ENCODE measurements at regions not wholly inside any gene's neighbourhood (a gene's known extent, or its start where the extent isn't known, plus 50 kb on each side); places are given as distances from the start of the nearest gene placed in this dataset.
A peak's percentile ranks its signal among the peaks of the same experiment; 100 is the strongest.
"Not testable (repeated sequence)": the region's sequence is repeated elsewhere in the genome, so short reads cannot be mapped to it uniquely, and the experiment has no call there.

DNA sequence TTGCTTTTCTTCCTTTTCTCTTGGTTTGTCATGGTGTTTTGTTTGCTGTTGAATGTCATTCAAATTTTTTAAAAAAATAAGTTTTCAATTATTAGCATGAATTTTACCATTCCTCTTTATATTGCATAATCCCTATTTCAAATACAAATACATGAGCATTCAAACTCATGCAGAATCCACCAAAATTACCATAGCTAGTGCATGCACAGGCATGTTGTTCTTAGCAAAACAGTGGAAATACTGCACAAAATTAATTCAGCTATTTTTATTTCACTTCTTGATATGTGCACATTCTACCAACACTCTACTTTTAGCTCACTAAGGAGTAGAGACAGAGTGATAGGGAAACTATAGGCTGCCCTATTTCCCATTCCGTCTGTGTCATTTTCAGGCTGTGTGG lies 670.1 kb upstream of the LRRN3 start:
- DNase-seq: no peak

DNA sequence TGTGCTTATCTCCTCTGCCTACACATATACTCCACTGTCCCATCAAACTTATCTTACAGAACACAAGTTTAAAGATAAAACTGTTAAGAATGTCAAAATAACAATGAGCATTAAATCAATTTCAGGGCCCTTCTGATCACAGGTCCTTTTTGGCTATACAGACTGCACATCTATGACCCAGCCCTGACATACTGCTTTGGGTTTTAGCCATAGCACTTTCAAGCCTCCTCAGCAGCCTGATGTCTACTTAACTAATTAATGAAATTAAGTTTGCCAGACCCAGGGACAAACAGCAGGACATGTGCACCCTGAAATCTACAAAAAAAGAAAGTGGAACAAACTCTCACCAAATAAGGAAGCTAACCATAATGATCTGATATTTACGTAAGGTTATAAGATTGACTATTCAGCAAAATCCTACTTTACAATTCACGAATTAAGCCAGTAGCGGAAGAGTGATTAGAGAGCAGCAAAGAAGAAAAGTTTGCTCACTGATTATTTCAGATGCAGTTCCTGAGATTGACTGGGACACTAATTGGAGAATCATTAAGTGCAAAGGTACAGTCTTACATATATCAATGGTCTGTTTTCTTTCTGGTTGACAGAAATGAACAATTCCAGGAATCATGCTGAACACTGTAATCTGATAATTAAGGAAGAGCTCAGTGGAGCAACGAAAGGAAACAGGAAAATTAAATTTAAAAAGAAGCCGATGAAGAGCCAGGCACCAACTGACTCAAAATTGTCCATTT lies 669.3 kb upstream of the LRRN3 start:
- no peak for DNase-seq

DNA sequence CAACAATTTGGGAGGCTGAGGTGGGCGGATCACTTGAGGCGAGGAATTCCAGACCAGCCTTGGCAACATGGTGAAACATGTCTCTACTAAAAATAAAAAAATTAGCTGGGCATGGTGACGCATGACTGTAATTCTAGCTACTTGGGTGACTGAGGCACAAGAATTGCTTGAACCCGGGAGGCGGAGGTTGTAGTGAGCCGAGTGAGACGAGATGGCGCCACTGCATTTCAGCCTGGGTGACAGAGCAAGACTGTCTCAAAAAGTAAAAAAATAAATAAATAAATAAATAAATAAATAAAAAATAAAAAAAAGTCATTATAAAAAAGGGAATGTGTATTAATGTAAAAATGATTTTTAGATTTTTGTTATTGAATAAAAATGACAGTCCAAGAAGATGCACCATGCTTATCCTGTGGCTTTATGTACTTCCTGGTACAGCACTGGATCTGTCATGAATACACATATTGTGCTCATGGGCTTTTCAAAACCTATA lies 658.8 kb upstream of the LRRN3 start:
- no peak for DNase-seq

DNA sequence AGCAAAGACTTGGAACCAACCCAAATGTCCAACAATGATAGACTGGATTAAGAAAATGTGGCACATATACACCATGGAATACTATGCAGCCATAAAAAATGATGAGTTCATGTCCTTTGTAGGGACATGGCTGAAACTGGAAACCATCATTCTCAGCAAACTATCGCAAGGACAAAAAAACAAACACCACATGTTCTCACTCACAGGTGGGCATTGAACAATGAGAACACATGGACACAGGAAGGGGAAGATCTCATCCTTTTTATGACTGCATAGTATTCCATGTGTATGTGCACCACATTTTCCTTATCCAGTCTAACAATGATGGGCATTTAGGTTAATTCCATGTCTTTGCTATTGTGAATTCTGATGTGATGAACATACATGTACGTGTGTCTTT lies 652.0 kb upstream of the LRRN3 start:
- DNase-seq: not testable (repeated sequence)

DNA sequence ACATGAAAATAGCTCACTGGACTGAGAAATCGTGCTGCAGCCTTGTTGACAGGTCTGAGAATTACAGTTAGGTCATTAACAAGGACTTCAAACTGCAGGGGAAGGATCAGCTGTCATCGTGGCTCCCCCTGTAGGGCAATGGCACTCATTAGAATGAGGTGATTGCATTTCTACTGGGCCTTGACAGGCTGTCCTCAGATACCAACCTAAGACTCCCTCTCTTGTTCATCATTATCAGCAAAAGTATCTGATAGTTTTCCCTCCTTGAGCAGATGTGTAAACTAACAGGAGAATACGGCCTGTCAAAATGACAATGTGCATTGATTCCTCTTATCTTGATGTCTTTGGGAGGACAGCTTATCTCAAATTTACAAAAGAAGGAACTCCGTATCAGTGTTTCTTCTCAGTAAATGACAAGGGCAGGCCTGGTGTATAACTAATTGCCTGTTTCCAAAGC lies 648.5 kb upstream of the LRRN3 start:
- peak; percentile 21 to 34 for DNase-seq

DNA sequence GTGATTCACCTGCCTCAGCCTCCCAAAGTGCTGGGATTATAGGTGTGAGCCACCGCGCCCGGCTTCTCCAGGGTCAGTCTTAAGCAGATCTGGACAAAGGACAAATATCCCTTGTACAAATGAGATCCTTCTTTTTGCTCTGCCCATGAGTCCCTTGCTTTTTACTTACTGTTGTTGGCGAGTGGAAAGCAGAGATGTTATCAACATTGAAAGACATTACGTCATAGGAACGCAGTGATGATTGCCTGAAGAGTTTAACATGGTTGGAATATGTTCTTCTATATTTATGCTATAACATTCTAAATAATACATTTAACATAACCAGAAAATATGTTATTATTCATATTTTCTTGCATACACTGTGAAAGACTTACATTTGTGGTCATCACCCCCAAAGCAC lies 644.3 kb upstream of the LRRN3 start:
- DNase-seq: no peak

DNA sequence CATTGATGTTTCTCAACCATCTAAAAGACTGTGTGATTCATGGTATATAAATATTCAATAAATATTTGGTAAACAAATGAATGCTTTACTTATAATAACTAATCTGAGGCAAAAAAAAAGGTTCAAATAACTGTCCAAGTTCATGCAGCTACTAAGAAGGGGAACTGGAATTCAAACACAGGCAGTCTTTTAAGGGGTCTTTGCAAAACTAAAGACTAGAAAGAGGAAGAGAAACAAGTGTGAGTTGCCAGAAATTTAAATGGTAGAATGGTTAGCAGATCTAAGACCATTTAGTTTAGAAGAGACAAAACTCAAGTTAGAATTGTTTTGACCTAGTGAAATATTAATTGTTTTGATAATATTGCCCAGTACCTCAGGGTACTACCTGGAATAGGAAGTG lies 642.0 kb upstream of the LRRN3 start:
- DNase-seq: no peak

DNA sequence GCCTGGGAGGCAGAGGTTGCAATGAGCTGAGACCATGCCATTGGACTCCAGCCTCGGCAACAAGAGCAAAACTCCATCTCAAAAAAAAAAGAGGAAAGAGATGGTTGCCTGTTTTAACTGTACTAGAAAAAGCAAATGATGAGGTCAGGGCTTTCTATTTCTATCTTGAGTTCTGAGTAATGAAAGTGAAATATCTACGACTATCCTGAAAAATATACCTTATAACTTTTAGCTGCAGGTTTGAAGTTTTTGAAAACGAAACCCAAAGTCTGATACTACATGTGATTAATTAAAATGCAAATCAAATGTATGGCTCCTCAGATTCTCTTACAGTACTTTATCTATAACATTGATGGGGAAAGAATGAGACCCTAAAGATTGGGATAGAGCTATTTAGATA lies 636.2 kb upstream of the LRRN3 start:
- DNase-seq: no peak

DNA sequence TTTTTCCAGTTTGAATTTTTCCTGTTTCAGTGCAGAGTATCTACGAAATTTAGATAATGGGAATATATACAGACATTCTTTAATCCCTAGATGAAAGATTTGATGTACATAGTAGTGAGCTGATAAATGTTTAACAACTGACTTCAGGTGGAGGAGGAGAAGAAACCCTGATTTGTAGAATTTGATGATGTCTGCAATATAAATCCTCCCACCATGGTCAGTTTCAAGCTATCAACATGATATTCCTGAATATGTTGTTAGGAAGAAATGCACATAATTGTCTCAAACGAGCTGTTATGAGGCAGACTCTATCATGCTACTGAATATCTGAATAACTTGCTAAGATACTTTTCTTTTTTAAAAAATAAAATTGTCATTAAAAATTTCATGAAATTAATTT lies 629.3 kb upstream of the LRRN3 start:
- no peak for DNase-seq

DNA sequence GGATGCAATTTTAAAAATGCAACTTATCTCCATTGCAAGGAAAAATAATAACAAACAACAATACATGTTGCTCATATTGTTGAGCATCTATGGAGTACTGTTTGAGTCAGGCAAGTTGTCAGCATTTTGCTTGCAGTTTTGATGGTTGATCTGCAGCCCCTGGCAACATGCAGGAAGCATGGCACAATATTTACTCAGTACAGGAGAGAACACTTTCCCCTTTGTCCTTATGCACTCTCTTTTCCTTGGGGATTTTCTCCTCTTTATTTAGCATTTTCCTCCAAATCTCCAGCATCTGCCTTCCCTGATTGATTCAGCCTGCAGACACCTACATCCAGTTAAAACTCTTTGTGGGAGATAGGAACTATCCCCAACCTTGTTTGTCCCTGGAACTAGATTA lies 620.5 kb upstream of the LRRN3 start:
- no peak for DNase-seq

DNA sequence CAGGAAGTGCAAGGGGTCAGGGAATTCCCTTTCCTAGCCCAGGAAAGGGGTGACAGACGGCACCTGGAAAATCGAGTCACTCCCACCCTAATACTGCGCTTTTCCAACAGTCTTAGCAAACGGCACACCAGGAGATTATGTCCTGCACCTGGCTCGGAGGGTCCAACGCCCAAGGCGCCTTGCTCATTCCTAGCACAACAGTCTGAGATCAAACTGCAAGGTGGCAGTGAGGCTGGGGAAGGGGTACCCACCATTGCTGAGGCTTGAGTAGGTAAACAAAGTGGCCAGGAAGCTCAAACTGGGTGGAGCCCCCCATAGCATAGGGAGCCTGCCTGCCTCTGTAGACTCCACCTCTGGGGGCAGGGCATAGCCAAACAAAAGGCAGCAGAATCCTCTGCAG lies 618.5 kb upstream of the LRRN3 start:
- DNase-seq: not testable (repeated sequence)

DNA sequence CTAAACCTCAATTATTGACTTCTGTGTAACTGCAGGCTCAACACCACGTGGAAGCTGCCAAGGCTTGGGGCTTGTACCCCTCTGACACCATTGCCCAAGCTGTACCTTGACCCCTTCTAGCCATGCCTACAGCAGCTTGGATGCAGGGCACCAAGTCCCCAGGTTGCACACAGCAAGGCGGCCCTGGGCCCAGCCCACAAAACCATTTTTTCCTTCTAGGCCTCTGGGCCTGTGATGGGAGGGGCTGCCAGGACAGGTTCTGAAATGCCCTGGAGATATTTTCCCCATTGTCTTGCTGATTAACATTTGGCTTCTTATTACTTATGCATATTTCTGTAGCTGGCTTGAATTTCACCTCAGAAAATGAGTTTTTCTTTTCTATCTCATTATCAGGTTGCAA lies 610.0 kb upstream of the LRRN3 start:
- DNase-seq: no peak

DNA sequence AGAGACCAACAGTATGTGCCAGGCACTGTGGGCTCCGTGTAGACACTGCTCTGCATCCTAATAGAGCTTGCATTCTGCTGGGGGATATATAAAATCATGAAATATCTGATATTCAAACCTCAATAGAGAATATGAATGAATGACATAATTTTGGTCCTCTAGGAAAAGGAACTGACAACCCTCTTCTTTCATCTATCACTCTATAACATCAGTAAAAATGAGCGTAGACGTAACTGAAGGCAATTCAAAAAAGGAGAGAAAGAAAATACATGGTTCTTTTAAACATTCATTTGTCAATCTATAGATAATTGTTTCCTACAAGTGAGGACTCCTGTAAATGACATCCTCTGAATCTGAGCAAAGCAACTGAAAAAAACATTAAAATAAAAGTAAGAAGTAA lies 607.4 kb upstream of the LRRN3 start:
- DNase-seq: no peak

DNA sequence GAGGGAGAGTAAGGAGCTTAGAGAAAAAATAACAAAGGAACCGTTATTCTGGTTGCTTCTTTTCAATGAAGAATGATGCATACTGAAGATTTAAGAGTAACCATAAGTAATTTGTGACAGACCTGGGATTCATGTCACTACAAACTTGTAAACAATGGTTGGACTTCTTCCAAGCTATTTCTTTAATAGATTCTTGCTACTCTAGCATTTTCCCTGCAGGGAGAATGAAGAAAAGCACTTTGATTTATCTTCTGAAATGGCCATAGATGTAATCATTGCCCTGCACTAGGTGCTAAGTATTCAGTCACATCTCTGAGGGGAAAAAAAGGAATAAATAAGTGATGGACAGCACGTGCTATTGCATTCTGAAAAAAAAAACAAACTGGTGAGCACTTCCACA lies 606.6 kb upstream of the LRRN3 start:
- DNase-seq: no peak

DNA sequence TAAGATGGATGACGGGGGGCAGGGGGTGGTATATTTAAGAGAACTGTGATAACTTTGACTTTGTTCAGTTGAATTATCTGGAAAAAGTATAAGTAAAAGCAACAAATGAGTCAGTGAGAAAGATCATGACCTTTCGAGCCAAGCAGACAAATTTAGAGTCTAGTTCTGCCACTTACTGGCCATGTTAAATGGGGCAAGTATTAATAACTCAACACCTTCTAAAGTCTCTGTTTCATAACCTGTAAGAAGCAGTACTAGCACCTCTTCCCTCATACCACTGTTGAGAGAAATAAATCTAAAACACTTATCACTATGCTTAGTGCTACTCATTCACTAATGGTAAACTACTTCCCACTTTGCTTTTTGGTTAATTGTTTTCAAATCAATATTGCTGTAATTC lies 604.4 kb upstream of the LRRN3 start:
- DNase-seq: no peak

DNA sequence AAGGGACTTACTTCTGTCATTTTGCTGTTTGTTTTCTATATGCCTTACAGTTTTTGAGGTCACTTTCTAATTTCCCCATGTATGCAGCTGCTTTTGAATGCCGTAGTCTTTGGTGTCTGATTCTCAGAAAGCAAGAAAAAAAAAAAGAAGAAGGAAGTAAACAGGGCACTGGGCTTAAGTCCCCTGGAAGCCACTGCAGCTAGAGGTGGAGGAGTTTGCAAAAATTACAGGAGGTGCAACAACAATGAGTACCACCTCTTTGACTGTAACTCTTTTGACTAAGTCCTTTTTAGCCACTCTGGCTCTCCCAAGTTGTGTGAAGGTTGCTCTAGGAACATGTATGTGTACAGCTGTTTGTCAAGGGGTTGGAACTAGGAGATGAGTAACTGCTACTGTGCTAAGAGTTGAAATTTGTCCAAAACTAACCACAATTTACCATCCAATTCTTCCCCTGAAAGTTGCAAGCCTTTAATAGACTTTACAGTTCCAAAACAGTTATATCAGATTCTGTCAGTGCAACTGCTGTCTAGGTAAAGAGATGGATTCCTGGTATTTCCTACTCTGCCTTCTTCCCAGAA lies 588.0 kb upstream of the LRRN3 start:
- no peak for DNase-seq

DNA sequence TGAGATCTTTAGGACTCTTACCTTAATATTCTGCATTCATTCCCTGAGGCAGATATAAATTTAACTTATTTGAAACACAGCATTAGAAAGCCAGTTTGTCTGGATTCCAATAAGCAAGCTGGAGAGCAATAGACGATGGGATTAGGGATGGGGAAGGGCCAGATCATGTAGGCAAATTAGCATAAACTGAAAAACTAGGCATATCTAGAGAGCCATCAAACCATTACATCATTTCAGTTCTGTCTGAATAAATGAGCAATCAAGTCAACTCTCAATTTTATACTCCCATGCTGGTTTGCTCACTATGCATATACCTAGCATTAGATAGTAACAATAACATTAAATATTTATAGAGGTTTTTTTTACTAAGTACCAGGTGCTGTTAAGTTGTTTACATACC lies 583.6 kb upstream of the LRRN3 start:
- DNase-seq: no peak

DNA sequence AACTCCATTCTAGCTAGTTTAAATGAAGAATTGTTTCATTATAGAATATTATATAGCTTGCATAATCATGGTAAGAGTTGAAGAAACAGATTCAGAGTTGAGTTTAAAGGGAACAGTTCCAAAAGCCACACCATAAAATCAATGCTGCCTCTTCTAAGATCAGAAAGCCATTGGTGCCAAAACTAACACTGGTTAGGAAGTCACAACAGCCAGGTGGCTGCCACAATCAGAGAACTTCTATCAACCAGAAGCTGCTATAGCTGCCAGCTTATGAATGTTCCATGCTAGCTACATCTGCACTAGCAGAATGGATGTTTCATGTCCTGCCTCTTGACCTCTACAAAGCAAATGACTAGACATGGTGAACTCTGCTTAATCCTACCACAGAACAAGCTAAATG lies 583.1 kb upstream of the LRRN3 start:
- no peak for DNase-seq

DNA sequence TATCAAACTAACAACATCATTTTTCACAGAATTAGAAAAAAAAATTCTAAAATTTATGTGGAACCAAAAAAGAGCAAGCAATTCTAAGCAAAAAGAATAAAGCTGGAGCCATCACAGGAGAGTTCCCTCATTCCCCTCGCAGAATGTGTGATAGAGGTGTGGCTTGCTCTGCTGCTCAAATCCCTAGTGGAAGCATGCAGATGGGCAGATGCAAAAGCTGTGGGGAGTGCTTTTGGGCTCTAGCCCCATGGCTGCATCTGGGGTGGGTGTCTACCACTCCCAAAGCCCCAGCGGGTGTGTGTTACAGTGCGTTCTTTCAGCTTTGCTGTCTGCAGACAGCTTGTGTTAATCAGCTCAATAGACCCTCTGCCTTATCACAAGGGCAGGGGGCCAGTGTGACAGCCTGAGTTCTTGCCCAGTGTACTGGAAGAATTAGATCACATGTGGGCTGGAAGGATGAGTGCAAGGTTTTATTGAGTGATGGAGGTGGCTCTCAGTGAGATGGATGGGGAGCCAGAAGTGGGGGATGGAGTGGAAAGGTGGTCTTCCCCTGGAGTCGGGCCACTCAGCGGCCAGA lies 575.9 kb upstream of the LRRN3 start:
- DNase-seq: not testable (repeated sequence)

DNA sequence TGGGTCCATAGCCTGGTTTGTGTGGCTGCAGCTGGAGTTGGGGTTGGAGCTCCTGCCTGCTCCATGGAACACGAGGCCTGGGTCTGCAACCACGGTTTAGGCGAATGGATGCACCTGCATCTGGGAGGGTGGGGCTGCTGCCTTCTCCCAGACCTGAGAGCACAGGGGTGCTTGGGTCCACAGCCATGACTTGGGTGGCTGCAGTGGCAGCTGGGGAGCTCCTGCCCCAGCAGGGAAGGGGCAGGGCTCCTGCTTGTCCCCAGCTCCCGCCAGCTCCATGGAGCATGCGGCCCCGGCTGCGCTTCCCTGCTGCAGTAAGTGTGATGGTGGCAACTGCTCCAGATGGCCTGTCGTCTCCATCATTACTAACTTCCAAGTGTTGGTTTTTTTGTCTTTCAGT lies 571.1 kb upstream of the LRRN3 start:
- DNase-seq: no peak

DNA sequence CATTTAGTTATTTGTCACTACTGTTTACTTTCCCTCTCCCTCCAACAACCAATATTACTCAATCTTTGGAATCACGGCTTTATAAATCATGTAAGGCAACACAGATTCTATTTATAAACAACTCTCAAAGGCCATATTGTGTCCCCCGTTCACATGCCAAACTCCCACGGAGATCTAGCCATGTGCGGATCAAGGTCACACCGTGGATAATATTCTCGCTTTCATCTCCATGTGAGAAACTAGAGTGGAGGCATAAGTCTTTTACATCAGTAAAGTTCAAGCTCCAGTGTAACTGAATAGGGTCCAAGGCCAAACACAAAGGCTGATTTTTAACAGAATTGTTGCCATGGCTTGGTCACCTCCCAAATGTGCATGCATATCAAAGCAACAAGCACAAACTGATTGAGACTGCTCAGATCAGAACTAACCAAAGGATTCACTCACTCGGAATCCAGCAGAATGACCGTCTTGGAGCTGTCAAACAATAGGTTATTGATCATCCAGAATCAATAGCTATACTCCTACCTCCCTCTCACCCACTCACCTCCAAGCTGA lies 569.5 kb upstream of the LRRN3 start:
- no peak for DNase-seq

DNA sequence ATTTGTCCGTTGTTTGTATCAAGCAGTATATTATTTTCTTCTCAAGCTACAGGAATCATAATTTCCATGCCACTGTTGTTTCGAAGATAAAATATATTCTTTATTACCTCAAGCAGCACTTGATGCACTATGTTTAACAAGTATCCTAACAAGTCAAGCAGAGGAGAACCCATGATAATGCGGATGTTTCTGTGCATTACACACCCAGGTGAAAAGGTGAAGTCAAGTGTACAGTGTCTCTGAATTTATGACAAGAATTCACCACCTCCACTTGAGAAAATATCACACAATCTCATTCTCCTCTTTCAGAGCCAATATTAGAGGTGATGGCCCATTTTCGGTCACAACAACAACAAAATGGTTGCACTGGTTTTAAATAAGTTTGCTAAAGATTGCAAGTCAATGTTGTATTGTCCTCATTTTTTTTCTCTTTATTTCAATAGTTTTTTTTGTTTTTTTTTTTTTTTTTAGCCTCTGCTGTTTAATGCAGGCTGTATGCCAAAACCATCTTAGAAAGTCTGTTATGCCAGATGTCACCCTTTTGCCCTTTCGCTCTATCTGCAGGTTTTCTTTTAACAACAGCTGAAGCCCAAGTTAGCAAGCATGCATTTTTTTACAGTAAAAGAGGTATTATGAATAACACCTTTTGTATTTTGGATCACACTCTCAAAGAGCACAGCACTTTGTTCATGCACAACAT lies 568.7 kb upstream of the LRRN3 start:
- no peak for DNase-seq

DNA sequence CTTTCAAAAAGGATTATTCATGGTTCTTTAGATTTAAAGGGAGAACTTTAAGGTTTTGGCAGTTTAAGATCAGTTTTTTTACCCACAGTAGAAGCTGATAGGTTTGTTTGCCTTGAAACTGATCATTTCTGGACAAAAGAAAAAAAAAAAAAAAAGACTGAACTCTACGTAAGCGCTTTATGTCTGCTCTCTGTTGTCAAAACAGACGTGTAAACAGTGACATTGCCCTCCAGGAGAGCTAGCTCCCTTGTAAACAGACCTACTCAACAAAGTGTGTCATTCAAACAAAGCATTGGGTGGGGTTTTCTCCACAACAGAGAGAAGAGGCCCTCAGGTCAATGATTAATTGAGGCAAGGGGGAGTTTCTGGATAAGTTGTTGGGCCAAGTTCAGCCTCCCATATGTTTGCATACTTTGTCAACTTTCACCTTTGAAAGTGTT lies 568.1 kb upstream of the LRRN3 start:
- DNase-seq: no peak
